ENCODE measurements at regions not wholly inside any gene's neighbourhood (a gene's known extent, or its start where the extent isn't known, plus 50 kb on each side); places are given as distances from the start of the nearest gene placed in this dataset.

- TF ChIP-seq CTCF (IDR thresholded peaks at IDR 0.05; ENCODE audit: low read length) (no peak), EZH2phosphoT487 (IDR thresholded peaks at IDR 0.05; ENCODE audit: low read length) (no peak), EZH2 (optimal IDR thresholded peaks at IDR 0.05; ENCODE audit: low read depth, low read length) (no peak)
Observed at GRCh38 chr15:94653071-94653470, 421.7 kb downstream of the MCTP2 start.

All from MM.1S (cell line).